ENCODE measurements at regions not wholly inside any gene's neighbourhood (a gene's known extent, or its start where the extent isn't known, plus 50 kb on each side); places are given as distances from the start of the nearest gene placed in this dataset.

DNA sequence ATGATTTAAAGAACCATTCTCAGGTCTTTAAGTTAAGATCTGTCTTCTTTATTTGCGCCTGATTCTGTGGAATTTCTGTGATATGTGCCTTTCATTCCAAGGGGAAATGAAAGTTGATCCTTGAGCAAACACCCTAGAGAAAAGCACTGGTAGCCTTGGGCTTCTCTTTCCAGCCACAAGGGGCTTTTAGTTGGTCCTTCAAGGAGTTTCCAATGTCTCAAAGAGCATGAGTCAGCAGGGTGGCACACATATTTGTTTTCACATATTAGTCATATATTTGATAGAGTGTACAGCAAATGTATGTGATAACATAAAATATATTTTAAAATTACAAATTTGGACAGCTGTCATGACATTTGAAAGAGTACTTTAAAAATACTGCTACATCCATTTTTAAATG is 339.5 kb downstream of the TXNL1 start:
- H3K4me1 ChIP-seq (ENCODE audit: control insufficient read depth, insufficient read depth, low read length) = no peaks in the 10 kb centered on the region; the same call in 1 of the 2 replicates
- H3K79me2 ChIP-seq (ENCODE audit: control insufficient read depth, insufficient read depth, low read length) = no peaks in the 10 kb centered on the region
- no peak overlapping the region for H3K4me3 ChIP-seq
- FAIRE-seq (no peak), DNase-seq (ENCODE audit: low read depth, low spot score) (no peak), ATAC-seq (peak; percentile 48; the same call in 1 of the 3 replicates)
- H3K9me3 ChIP-seq (replicated peaks; ENCODE audit: control insufficient read depth, insufficient read depth, low read length) = no peaks in the 10 kb centered on the region
- ChIA-PET SMC1A (ENCODE audit: uncharacterized antibody, unreplicated experiment) (interaction anchor here (1.5 to 2.2 kb wide), 2 partner anchors 9 to 14 kb away, joined by 8 to 9 read pairs; no protein-coding TSS in a partner anchor), POLR2A (no interaction called here), RAD21 (ENCODE audit: unreplicated experiment) (no interaction called here), CTCF (no interaction called here)
- no peaks in the 10 kb centered on the region for H4K20me1 ChIP-seq (ENCODE audit: control insufficient read depth, insufficient read depth)
- no peak overlapping the region for H3K9ac ChIP-seq (ENCODE audit: control insufficient read depth, insufficient read depth, low read length)
- in situ Hi-C loops (cut with MboI) (no loop called here), intact Hi-C loops (cut with micrococcal nuclease; ENCODE audit: unreplicated experiment) (no loop called here)
- TF ChIP-seq KAT2A (conservative IDR thresholded peaks at IDR 0.05; ENCODE audit: control insufficient read depth, low read depth, low read length) (no peak), NFYA (IDR thresholded peaks at IDR 0.05; ENCODE audit: borderline replicate concordance, low read depth, low read length) (no peak), SRF (IDR thresholded peaks at IDR 0.05; ENCODE audit: low read depth in 2 of 2, low read length in 2 of 2) (no peak), IKZF1 (conservative IDR thresholded peaks at IDR 0.05) (no peak), SIN3A (IDR thresholded peaks at IDR 0.05; ENCODE audit: low read depth, low read length) (no peak), ASH2L (IDR thresholded peaks at IDR 0.05; ENCODE audit: borderline replicate concordance, low read depth) (no peak), ZNF24 (IDR thresholded peaks at IDR 0.05) (peak; percentile 36; the same call in 1 of the 2 replicates)
- no peak overlapping the region for H3K4me2 ChIP-seq (ENCODE audit: control insufficient read depth, insufficient read depth)
- H3K27me3 ChIP-seq (replicated peaks in 1 of 2; ENCODE audit: control insufficient read depth in 2 of 2, insufficient read depth in 2 of 2, low read length in 1 of 2) = no peaks in the 10 kb centered on the region
- no peaks in the 10 kb centered on the region for H3K36me3 ChIP-seq (ENCODE audit: control insufficient read depth in 2 of 2, insufficient read depth in 2 of 2, low read length in 1 of 2)
- H2AFZ ChIP-seq (ENCODE audit: control insufficient read depth, low read depth, low read length) = no peak overlapping the region
- no peak overlapping the region for H3K27ac ChIP-seq (ENCODE audit: control insufficient read depth, insufficient read depth)
- BruUV-seq (replicated peaks) = no TSS peak
- 0% methylated on average over 1 of the region's 1 CpG for WGBS (ENCODE audit: insufficient coverage, insufficient replicate concordance, low lambda C conversion rate, missing lambda C conversion rate)

GRCh38 chr18:56296381-56296780 is 342.0 kb downstream of the TXNL1 start:
- FAIRE-seq = no peak

More at GRCh38 chr18:56296381-56296780, 342.0 kb downstream of the TXNL1 start:
- H3K9me3 ChIP-seq (replicated peaks; ENCODE audit: control insufficient read depth, insufficient read depth, low read length) = no peaks in the 10 kb centered on the region
- H3K27me3 ChIP-seq (replicated peaks in 1 of 2; ENCODE audit: control insufficient read depth in 2 of 2, insufficient read depth in 2 of 2, low read length in 1 of 2) = no peaks in the 10 kb centered on the region
- H4K20me1 ChIP-seq (ENCODE audit: control insufficient read depth, insufficient read depth) = no peaks in the 10 kb centered on the region
- intact Hi-C loops (cut with micrococcal nuclease; ENCODE audit: unreplicated experiment) = no loop called here
- SMC1A ChIA-PET (ENCODE audit: uncharacterized antibody, unreplicated experiment) = interaction anchor here (0.9 to 3.6 kb wide), 9 partner anchors 8 to 334 kb away, joined by 3 to 17 read pairs (median 5); no protein-coding TSS in a partner anchor
- CTCF ChIA-PET = interaction anchor here (0.8 to 1.3 kb wide), 3 partner anchors 11 to 57 kb away, joined by 3 read pairs; no protein-coding TSS in a partner anchor
- H2AFZ ChIP-seq (ENCODE audit: control insufficient read depth, low read depth, low read length) = no peak overlapping the region
- no TSS peak for BruUV-seq (replicated peaks)
- H3K79me2 ChIP-seq (ENCODE audit: control insufficient read depth, insufficient read depth, low read length) = no peaks in the 10 kb centered on the region
- H3K9ac ChIP-seq (ENCODE audit: control insufficient read depth, insufficient read depth, low read length) = no peak overlapping the region
- H3K36me3 ChIP-seq (ENCODE audit: control insufficient read depth in 2 of 2, insufficient read depth in 2 of 2, low read length in 1 of 2) = no peaks in the 10 kb centered on the region
- H3K4me1 ChIP-seq (ENCODE audit: control insufficient read depth, insufficient read depth, low read length) = no peaks in the 10 kb centered on the region; the same call in 1 of the 2 replicates
- no peak overlapping the region for H3K4me2 ChIP-seq (ENCODE audit: control insufficient read depth, insufficient read depth)
- ATAC-seq (no peak), DNase-seq (ENCODE audit: low read depth, low spot score) (no peak)
- POLR2A ChIA-PET = no interaction called here
- no peak overlapping the region for H3K27ac ChIP-seq (ENCODE audit: control insufficient read depth, insufficient read depth)
- RAD21 ChIA-PET (ENCODE audit: unreplicated experiment) = interaction anchor here (1.3 kb wide), 1 partner anchor 16 kb away, joined by 4 read pairs; no protein-coding TSS in a partner anchor
- H3K4me3 ChIP-seq = no peak overlapping the region
- 60% methylated on average over 3 of the region's 3 CpGs for WGBS (ENCODE audit: insufficient coverage, insufficient replicate concordance, low lambda C conversion rate, missing lambda C conversion rate)
- in situ Hi-C loops (cut with MboI) = no loop called here
- TF ChIP-seq POLR2AphosphoS2 (IDR thresholded peaks at IDR 0.05; ENCODE audit: low read depth, low read length) (no peak), SP1 (IDR thresholded peaks at IDR 0.05; ENCODE audit: low read depth, low read length) (no peak), TBL1XR1 (IDR thresholded peaks at IDR 0.05; ENCODE audit: low read depth, low read length) (no peak), ZSCAN29 (IDR thresholded peaks at IDR 0.05) (no peak), RB1 (IDR thresholded peaks at IDR 0.05; ENCODE audit: borderline replicate concordance) (no peak), ZNF217 (IDR thresholded peaks at IDR 0.05) (no peak), NRF1 (conservative IDR thresholded peaks at IDR 0.05; ENCODE audit: low read depth, low read length) (no peak), POU2F2 (IDR thresholded peaks at IDR 0.05; ENCODE audit: borderline replicate concordance, low read depth, low read length) (no peak), CHD2 (IDR thresholded peaks at IDR 0.05; ENCODE audit: borderline replicate concordance, low read depth, low read length) (no peak), TCF7 (IDR thresholded peaks at IDR 0.05; ENCODE audit: borderline replicate concordance) (no peak), JUND (IDR thresholded peaks at IDR 0.05; ENCODE audit: low read depth, low read length) (no peak), PAX8 (IDR thresholded peaks at IDR 0.05) (no peak), EED (IDR thresholded peaks at IDR 0.05; ENCODE audit: low read depth) (no peak), RCOR1 (conservative IDR thresholded peaks at IDR 0.05; ENCODE audit: low read depth, low read length) (no peak)
- TF ChIP-seq, protein P1, sequence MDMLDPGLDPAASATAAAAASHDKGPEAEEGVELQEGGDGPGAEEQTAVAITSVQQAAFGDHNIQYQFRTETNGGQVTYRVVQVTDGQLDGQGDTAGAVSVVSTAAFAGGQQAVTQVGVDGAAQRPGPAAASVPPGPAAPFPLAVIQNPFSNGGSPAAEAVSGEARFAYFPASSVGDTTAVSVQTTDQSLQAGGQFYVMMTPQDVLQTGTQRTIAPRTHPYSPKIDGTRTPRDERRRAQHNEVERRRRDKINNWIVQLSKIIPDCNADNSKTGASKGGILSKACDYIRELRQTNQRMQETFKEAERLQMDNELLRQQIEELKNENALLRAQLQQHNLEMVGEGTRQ (IDR thresholded peaks at IDR 0.05; ENCODE audit: borderline replicate concordance, low read depth, low read length) = no peak
